ENCODE measurements at regions not wholly inside any gene's neighbourhood (a gene's known extent, or its start where the extent isn't known, plus 50 kb on each side); places are given as distances from the start of the nearest gene placed in this dataset.

DNA sequence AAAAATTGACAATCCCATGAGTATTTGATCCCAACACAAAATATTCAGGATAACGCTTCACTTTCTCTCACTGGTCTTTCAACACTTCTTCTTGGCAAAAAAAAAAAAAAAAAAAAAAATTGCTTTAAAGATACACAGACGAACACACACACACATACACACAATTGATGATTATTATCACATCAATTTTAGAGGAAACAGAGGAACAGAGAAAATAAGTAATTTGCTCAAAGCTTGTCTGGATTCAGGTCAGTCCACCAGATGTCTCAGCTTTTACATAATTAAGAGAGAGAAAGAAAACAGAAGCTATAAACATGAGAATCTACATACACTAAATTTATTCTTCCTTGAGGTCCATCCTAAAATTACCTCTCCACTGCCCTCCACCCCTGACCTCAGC is 183.4 kb downstream of the MZT1 start:
- Histone ChIP-seq H3K4me3 (ENCODE audit: low read depth, low read length) (no peak overlapping the region), H3K27me3 (ENCODE audit: control insufficient read depth, insufficient read depth, low read length) (no peaks in the 10 kb centered on the region), H3K36me3 (ENCODE audit: control insufficient read depth, insufficient read depth, low read length) (no peaks in the 10 kb centered on the region)
- no peak for DNase-seq (ENCODE audit: low read depth)
- POLR2A ChIA-PET = no interaction called here
- CTCF ChIA-PET = no interaction called here
- TF ChIP-seq, protein P1, sequence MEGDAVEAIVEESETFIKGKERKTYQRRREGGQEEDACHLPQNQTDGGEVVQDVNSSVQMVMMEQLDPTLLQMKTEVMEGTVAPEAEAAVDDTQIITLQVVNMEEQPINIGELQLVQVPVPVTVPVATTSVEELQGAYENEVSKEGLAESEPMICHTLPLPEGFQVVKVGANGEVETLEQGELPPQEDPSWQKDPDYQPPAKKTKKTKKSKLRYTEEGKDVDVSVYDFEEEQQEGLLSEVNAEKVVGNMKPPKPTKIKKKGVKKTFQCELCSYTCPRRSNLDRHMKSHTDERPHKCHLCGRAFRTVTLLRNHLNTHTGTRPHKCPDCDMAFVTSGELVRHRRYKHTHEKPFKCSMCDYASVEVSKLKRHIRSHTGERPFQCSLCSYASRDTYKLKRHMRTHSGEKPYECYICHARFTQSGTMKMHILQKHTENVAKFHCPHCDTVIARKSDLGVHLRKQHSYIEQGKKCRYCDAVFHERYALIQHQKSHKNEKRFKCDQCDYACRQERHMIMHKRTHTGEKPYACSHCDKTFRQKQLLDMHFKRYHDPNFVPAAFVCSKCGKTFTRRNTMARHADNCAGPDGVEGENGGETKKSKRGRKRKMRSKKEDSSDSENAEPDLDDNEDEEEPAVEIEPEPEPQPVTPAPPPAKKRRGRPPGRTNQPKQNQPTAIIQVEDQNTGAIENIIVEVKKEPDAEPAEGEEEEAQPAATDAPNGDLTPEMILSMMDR (IDR thresholded peaks at IDR 0.05; ENCODE audit: insufficient read depth, low read depth, low read length) = no peak

DNA sequence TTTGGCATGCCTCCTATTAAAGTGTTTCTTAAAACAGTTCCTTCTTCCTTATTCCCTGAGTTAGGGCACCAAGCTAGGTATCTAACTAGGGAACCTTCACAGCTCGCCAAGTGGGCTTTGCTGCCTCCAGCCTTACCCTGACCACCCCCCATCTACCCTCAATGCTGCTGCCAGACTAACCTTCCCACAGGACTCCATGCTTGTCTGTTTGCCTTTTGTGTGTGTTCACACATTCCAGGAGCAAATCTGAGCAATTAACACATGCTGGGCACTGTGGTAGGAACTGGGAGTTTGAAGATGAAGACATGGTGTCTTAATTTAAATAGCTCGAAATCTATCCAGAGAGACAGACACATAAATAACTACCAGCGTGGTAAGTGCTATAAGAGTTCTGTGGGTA is 185.2 kb downstream of the MZT1 start:
- Histone ChIP-seq H3K27me3 (ENCODE audit: control insufficient read depth, insufficient read depth, low read length) (no peaks in the 10 kb centered on the region; the same call in 1 of the 2 replicates), H3K4me3 (ENCODE audit: low read depth, low read length) (no peak overlapping the region), H3K36me3 (ENCODE audit: control insufficient read depth, insufficient read depth, low read length) (no peaks in the 10 kb centered on the region)
- TF ChIP-seq, protein P1 (IDR thresholded peaks at IDR 0.05; ENCODE audit: insufficient read depth, low read depth, low read length) = no peak
- CTCF ChIA-PET = interaction anchor here (1.6 kb wide), 1 partner anchor 10 kb away, joined by 7 read pairs; no protein-coding TSS in a partner anchor
- POLR2A ChIA-PET = no interaction called here
- DNase-seq (ENCODE audit: low read depth) = no peak

DNA sequence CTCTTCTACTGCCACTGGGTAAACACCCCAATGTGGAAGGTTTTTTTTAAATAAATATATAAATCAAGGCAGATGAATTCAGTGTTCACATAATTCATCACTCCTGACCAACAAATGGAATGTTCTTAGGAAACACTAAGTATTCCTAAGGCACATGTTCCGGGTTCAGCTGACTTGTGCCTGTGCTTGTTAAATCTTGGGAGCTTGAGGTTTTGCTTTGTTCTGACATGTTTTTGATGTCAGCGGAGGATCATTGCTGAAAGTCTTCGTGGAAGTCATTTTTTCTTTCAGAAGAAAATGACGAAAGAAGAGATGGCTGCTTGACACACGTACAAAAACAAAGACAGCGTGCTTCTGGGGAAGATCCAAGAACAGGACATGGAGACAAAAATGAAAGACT is 185.8 kb downstream of the MZT1 start:
- Histone ChIP-seq H3K4me3 (ENCODE audit: low read depth, low read length) (no peak overlapping the region), H3K27me3 (ENCODE audit: control insufficient read depth, insufficient read depth, low read length) (no peaks in the 10 kb centered on the region; the same call in 1 of the 2 replicates), H3K36me3 (ENCODE audit: control insufficient read depth, insufficient read depth, low read length) (no peaks in the 10 kb centered on the region)
- POLR2A ChIA-PET = no interaction called here
- DNase-seq (ENCODE audit: low read depth) = no peak
- TF ChIP-seq, protein P1 (IDR thresholded peaks at IDR 0.05; ENCODE audit: insufficient read depth, low read depth, low read length) = no peak
- CTCF ChIA-PET = interaction anchor here (1.6 kb wide), 1 partner anchor 10 kb away, joined by 7 read pairs; no protein-coding TSS in a partner anchor

DNA sequence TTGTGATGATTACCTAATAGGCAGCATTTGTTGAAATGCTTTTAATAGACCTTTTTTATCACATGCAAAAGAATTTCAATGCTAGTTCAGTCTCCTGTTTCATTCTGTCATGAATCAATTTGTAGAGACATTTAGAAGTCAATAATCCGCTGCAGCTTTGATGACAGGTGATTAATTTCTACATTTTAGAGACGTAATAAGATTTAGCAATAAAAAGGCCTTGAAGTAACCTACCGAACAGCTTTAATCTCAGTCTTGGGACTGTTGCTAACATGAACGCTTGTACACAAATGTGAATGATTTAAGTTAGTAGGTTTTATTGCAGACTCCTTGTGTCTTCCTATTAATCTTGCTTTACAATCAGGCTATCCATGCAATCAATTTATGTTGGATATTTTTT is 186.5 kb downstream of the MZT1 start:
- Histone ChIP-seq H3K27me3 (ENCODE audit: control insufficient read depth, insufficient read depth, low read length) (no peaks in the 10 kb centered on the region; the same call in 1 of the 2 replicates), H3K4me3 (ENCODE audit: low read depth, low read length) (no peak overlapping the region), H3K36me3 (ENCODE audit: control insufficient read depth, insufficient read depth, low read length) (no peaks in the 10 kb centered on the region)
- POLR2A ChIA-PET = no interaction called here
- CTCF ChIA-PET = interaction anchor here (1.6 kb wide), 1 partner anchor 11 kb away, joined by 7 read pairs; no protein-coding TSS in a partner anchor
- no peak for DNase-seq (ENCODE audit: low read depth)
- TF ChIP-seq, protein P1 (IDR thresholded peaks at IDR 0.05; ENCODE audit: insufficient read depth, low read depth, low read length) = no peak

DNA sequence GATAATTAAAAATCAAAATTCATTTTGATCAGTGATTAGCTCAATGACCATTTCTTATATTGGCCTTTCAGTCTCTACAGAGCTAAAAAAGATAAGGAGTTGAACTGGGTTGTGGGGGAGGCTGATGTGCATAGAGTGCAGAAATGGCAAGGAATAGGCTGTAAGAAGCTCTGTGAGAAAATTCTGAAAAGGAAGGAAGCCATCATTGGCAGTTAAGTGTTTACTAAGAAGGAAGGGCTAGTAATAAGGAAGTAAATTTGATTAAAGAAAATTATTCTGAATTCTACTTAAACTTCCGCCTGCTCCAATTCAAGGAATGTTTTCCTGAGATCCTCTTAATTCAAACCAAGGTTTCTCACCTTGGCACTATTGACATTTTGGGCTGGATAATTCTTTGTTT is 187.5 kb downstream of the MZT1 start:
- Histone ChIP-seq H3K27me3 (ENCODE audit: control insufficient read depth, insufficient read depth, low read length) (no peaks in the 10 kb centered on the region; the same call in 1 of the 2 replicates), H3K4me3 (ENCODE audit: low read depth, low read length) (no peak overlapping the region), H3K36me3 (ENCODE audit: control insufficient read depth, insufficient read depth, low read length) (no peaks in the 10 kb centered on the region)
- DNase-seq (ENCODE audit: low read depth) = no peak
- TF ChIP-seq, protein P1 (IDR thresholded peaks at IDR 0.05; ENCODE audit: insufficient read depth, low read depth, low read length) = no peak
- POLR2A ChIA-PET = no interaction called here
- CTCF ChIA-PET = no interaction called here
